Omental fat pad (tissue), 3 donors: ENCODE measurements at regions not wholly inside any gene's neighbourhood (a gene's known extent, or its start where the extent isn't known, plus 50 kb on each side); places are given as distances from the start of the nearest gene placed in this dataset.
"Not testable (repeated sequence)": the region's sequence is repeated elsewhere in the genome, so short reads cannot be mapped to it uniquely, and the experiment has no call there.

ENCODE experiments used
- ATAC-seq: fragments of 150-250 bp; one replicate; pipeline ENCODE4 v1.9.1; 2016; ENCODE audit warnings: mild to moderate bottlenecking, moderate library complexity; ENCODE audit not compliant: low FRiP score
- DNase-seq: peaks from one replicate; pipeline ENCODE4 v3.0.0-alpha.2; 2019; ENCODE audit warnings: low spot score
- TF ChIP-seq, protein P1 (sequence below), 3 donors: fragments of 450-650 bp; IDR thresholded peaks; one replicate each; pipeline ENCODE4 v1.5.1; 2016 to 2017; ENCODE audit warnings: antibody characterized with exemption in 3 of 3, mild to moderate bottlenecking in 3 of 3, moderate library complexity in 2 of 3

DNA sequence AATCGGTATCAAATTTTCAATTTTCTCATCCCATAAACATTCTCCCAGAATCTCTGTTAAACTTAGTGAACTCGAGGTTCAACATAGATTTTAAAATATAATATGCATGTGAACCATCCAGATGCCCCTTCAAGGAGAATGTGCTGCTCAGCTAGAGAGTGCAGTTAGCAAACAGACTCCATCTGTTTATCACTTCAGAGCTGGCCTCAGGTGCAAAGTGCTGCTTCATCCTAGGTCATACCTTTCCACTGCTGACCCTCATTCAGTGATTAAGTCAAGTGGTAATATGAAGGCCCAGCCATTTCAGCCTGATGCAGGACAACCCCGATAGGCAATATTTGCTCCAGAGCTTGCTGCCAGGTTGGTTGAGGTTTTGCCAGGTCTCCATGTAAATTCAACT is 339.0 kb upstream of the POU5F2 start:
- TF ChIP-seq, protein P1, sequence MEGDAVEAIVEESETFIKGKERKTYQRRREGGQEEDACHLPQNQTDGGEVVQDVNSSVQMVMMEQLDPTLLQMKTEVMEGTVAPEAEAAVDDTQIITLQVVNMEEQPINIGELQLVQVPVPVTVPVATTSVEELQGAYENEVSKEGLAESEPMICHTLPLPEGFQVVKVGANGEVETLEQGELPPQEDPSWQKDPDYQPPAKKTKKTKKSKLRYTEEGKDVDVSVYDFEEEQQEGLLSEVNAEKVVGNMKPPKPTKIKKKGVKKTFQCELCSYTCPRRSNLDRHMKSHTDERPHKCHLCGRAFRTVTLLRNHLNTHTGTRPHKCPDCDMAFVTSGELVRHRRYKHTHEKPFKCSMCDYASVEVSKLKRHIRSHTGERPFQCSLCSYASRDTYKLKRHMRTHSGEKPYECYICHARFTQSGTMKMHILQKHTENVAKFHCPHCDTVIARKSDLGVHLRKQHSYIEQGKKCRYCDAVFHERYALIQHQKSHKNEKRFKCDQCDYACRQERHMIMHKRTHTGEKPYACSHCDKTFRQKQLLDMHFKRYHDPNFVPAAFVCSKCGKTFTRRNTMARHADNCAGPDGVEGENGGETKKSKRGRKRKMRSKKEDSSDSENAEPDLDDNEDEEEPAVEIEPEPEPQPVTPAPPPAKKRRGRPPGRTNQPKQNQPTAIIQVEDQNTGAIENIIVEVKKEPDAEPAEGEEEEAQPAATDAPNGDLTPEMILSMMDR (IDR thresholded peaks at IDR 0.05) = no peak
- ATAC-seq (no peak), DNase-seq (no peak)

- ATAC-seq = no peak
- TF ChIP-seq, protein P1 (IDR thresholded peaks at IDR 0.05) = no peak
These were observed 330.7 kb upstream of the POU5F2 start for GRCh38 chr5:94072116-94072515.

DNA sequence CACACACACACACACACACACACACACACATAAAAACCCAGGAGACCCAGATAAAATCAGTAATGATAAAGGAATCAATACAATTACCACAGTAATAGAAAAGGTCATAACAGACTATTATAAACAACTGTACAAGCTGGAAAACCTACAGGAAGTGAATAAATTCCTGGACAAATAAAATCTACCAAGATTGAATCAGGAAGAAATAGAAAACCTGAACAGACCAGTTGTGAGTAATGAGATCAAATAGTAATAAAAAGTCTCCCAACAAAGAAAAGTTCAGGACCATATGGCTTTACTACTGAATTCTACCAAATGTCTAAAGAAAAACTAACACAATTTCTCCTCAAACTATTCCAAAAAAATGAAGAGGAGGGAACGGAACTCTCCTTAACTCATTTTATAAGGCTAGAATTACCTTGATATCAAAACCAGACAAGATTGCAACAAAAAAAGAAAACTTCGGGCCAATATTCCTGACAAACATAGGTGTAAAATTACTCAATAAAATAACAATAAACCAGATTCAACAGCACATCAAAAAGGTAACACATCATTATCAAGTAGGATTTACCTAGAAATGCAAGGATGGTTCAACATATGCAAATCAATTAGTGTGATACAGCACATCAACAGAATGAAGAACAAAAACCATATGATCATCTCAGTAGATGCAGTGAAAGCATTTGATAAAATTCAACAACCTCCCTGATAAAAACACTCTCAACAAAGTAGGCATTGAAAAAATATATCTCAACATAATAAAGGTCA is 325.2 kb upstream of the POU5F2 start:
- ATAC-seq (no peak), DNase-seq (no peak)
- TF ChIP-seq, protein P1 (IDR thresholded peaks at IDR 0.05) = no peak

More at GRCh38 chr5:94072116-94072515, 330.7 kb upstream of the POU5F2 start:
- DNase-seq = no peak

GRCh38 chr5:94064025-94064424 is 322.6 kb upstream of the POU5F2 start:
- TF ChIP-seq, protein P1 (IDR thresholded peaks at IDR 0.05) = no peak
- ATAC-seq (no peak), DNase-seq (no peak)

DNA sequence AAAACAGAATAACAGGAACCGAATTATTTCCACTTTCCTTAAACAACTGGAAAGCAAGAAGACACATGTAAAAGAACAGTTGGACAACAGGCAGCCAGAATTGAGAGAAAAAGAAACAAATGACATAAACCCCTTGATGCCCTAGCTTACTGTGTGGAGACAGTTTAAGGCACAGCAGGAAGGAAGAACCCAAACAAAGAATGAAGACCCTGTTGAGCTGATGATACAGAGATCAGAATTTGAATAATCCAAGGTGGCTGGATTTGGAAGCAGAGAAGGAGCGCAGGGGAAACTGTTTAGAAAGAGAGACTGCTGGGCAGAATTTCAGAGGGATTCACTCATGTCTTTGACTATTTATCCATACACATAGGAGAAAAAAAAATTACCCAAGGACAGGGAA is 316.3 kb upstream of the POU5F2 start:
- TF ChIP-seq, protein P1 (IDR thresholded peaks at IDR 0.05) = no peak
- DNase-seq (no peak), ATAC-seq (no peak)

GRCh38 chr5:94057217-94057616 is 315.8 kb upstream of the POU5F2 start:
- DNase-seq = no peak
- ATAC-seq = no peak
- TF ChIP-seq, protein P1 (IDR thresholded peaks at IDR 0.05) = no peak

DNA sequence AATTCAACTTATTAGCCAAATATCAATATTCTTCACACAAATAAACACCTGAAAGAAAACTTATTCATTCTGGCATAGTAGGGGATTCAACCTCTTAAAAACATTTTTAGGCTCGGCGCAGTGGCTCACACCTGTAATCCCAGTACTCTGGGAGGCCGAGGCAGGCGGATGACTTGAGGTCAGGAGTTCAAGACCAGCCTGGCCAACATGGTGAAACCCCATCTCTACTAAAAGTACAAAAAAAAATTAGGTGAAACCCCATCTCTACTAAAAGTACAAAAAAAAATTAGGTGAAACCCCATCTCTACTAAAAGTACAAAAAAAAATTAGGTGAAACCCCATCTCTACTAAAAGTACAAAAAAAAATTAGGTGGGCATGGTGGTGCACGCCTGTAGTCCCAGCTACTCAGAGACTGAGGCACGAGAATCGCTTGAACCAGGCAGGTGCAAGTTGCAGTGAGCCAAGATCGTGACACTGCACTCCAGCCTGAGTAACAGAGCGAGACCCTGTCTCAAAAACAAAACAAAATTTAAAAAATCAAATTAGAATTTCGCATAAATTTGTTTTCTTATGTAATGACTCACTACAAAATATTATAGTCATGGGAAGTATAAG is 308.0 kb upstream of the POU5F2 start:
- DNase-seq, ATAC-seq: not testable (repeated sequence)
